A549 (cell line): ENCODE measurements at regions not wholly inside any gene's neighbourhood (a gene's known extent, or its start where the extent isn't known, plus 50 kb on each side); places are given as distances from the start of the nearest gene placed in this dataset.

Experiments
- CTCF ChIP-seq: fragments of >200 bp; sonication (Bioruptor Twin); formaldehyde crosslinking; IDR thresholded peaks from 3 replicates; pipeline ENCODE4 v1.5.1; 2016
- EP300 ChIP-seq, 2 experiments: fragments of >200 bp; sonication (Bioruptor Twin); formaldehyde crosslinking; IDR thresholded peaks; 2 replicates in 1 of 2; 3 replicates in 1 of 2; pipeline ENCODE4 v1.6.1; 2016 to 2017
- KDM5A ChIP-seq: fragments of 200-600 bp; sonication (generic); IDR thresholded peaks from 2 replicates; pipeline ENCODE4 v1.6.1; 2016; ENCODE audit warnings: antibody characterized with exemption, mild to moderate bottlenecking
- POLR2A ChIP-seq: IDR thresholded peaks from 2 replicates; pipeline ENCODE4 v1.6.1; 2012; ENCODE audit warnings: mild to moderate bottlenecking, low read length
- SREBF2 ChIP-seq: fragments of 450-650 bp; IDR thresholded peaks from 2 replicates; pipeline ENCODE4 v1.6.1; 2014; ENCODE audit warnings: mild to moderate bottlenecking, moderate library complexity

DNA sequence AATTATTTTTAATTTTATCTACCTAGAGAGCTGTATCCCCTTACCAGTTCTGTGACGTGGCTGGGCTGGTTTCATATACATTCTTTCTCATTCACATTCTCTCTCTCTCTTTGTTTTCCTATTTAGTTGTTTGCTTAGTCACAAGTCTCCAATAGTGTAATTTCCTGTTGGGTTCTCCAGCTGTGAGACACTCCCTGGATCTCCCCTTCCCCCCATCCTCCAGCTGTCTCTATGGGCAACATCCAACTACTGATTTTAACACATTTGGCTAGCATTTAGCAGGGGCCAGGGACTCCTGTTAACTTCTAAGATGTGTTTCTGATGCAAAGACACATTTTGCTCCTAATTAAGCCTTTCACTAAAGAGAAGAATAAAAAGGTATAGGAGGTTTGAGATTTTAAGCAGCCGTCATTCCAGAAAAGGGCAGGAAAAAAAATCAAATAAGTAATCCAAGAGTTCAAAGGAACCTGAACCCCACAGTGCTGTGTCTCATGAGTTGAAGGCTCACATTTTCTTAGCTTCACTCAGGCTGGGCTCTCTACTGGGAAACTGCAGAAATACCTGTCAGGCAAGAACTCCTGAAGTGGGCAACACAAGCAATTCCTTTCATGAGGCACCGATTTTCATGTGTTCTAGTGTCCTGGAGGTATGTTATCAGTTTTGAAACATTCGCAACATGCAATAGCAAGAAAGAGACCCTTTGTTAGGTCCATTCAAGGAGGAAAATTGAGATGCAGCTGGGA, 198.7 kb upstream of the C9orf72 start:
- TF ChIP-seq CTCF (no peak), EP300 (IDR thresholded peaks at IDR 0.05) (no peak), KDM5A (no peak), SREBF2 (no peak), POLR2A (no peak)
